ENCODE measurements at regions not wholly inside any gene's neighbourhood (a gene's known extent, or its start where the extent isn't known, plus 50 kb on each side); places are given as distances from the start of the nearest gene placed in this dataset.

- no peaks in the 10 kb centered on the region for H3K27me3 ChIP-seq (ENCODE audit: control insufficient read depth, insufficient read depth, low read length)
- H4K91ac ChIP-seq (ENCODE audit: insufficient read depth, low read depth, low read length), result no peak overlapping the region
- no peak overlapping the region for H3K23ac ChIP-seq (ENCODE audit: low read depth, low read length)
- H3K36me3 ChIP-seq (ENCODE audit: control insufficient read depth, insufficient read depth, low read length), result no peaks in the 10 kb centered on the region
- H2AK9ac ChIP-seq (replicated peaks; ENCODE audit: low read depth, low read length, poor library complexity), result no peak overlapping the region
- H3K4me1 ChIP-seq (ENCODE audit: control insufficient read depth, insufficient read depth, low read length), result no peaks in the 10 kb centered on the region
- no peak overlapping the region for H2BK20ac ChIP-seq (ENCODE audit: low read depth, low read length)
- no TSS peak for BruUV-seq (replicated peaks)
- no peak overlapping the region for H2BK15ac ChIP-seq (ENCODE audit: low read depth, low read length)
- WGBS, 2 experiments (ENCODE audit: extremely low coverage in 2 of 2, insufficient read length in 1 of 2), result no CpG with 5 or more reads among the region's 6 CpGs
- H3K14ac ChIP-seq (replicated peaks; ENCODE audit: low read depth, low read length), result no peak overlapping the region
- H3K18ac ChIP-seq (ENCODE audit: low read depth, low read length), result no peak overlapping the region
- H4K8ac ChIP-seq (ENCODE audit: low read depth in 2 of 2, low read length in 2 of 2), result no peak overlapping the region
- H3K56ac ChIP-seq (ENCODE audit: extremely low read depth, insufficient read depth, low read length), result no peak overlapping the region
- H2AK5ac ChIP-seq (ENCODE audit: low read depth, low read length), result no peak overlapping the region
- H2BK120ac ChIP-seq (ENCODE audit: low read depth, low read length), result no peak overlapping the region
- no peaks in the 10 kb centered on the region for H4K20me1 ChIP-seq (ENCODE audit: insufficient read depth, low read length)
- TF ChIP-seq CHD1 (IDR thresholded peaks at IDR 0.05; ENCODE audit: low read depth, low read length) (no peak), RCOR1 (IDR thresholded peaks at IDR 0.05; ENCODE audit: insufficient replicate concordance, low read length) (no peak), MXI1 (IDR thresholded peaks at IDR 0.05; ENCODE audit: borderline replicate concordance, low read depth, low read length) (no peak), RAD21 (IDR thresholded peaks at IDR 0.05; ENCODE audit: low read length) (no peak), MAZ (IDR thresholded peaks at IDR 0.05; ENCODE audit: borderline replicate concordance, low read depth, low read length) (no peak), FOS (IDR thresholded peaks at IDR 0.05; ENCODE audit: low read depth, low read length) (no peak), POLR2A (IDR thresholded peaks at IDR 0.05; ENCODE audit: low read depth, low read length) (no peak), ELK1 (IDR thresholded peaks at IDR 0.05; ENCODE audit: borderline replicate concordance, low read depth, low read length) (no peak), CEBPB (IDR thresholded peaks at IDR 0.05; ENCODE audit: low read depth, low read length) (no peak), SMC3 (IDR thresholded peaks at IDR 0.05; ENCODE audit: low read depth, low read length) (no peak), CTCF (conservative IDR thresholded peaks at IDR 0.05; ENCODE audit: low read depth, low read length) (no peak), NFE2L2 (IDR thresholded peaks at IDR 0.05; ENCODE audit: low read depth, low read length) (no peak), RFX5 (IDR thresholded peaks at IDR 0.05; ENCODE audit: low read depth, low read length) (no peak), MAFK (IDR thresholded peaks at IDR 0.05; ENCODE audit: low read depth, low read length) (no peak), BHLHE40 (IDR thresholded peaks at IDR 0.05; ENCODE audit: low read depth, low read length) (no peak)
- TF ChIP-seq, protein P1, sequence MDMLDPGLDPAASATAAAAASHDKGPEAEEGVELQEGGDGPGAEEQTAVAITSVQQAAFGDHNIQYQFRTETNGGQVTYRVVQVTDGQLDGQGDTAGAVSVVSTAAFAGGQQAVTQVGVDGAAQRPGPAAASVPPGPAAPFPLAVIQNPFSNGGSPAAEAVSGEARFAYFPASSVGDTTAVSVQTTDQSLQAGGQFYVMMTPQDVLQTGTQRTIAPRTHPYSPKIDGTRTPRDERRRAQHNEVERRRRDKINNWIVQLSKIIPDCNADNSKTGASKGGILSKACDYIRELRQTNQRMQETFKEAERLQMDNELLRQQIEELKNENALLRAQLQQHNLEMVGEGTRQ (IDR thresholded peaks at IDR 0.05; ENCODE audit: low read depth, low read length), result no peak
- H3K27ac ChIP-seq (ENCODE audit: insufficient read depth, low read length), result no peak overlapping the region
- no peak overlapping the region for H3K4ac ChIP-seq (ENCODE audit: low read depth, low read length)
- ATAC-seq (ENCODE audit: low read depth), result no peak
- CTCF ChIA-PET, result no interaction called here
- dilution Hi-C loops (cut with HindIII; ENCODE audit: low sequenced_read_pairs, unreplicated experiment) (no loop called here), in situ Hi-C loops (cut with MboI; ENCODE audit: low sequenced_read_pairs) (no loop called here), intact Hi-C loops (cut with micrococcal nuclease) (no loop called here)
- H2AFZ ChIP-seq (replicated peaks; ENCODE audit: low read length, poor library complexity), result no peak overlapping the region
- no peak overlapping the region for H2BK5ac ChIP-seq (ENCODE audit: low read depth, low read length, poor library complexity, severe bottlenecking)
- H3K9me1 ChIP-seq (ENCODE audit: insufficient read depth, low read length), result no peaks in the 10 kb centered on the region
- no peak overlapping the region for H4K5ac ChIP-seq (ENCODE audit: low read depth, low read length)
- no peak overlapping the region for H3K4me2 ChIP-seq (ENCODE audit: low read depth, low read length)
- DNase-seq, result no peak
- H3K79me1 ChIP-seq (ENCODE audit: low read depth in 1 of 2, low read length in 2 of 2), result no peaks in the 10 kb centered on the region
- POLR2A ChIA-PET (ENCODE audit: unreplicated experiment), result no interaction called here
- H3K4me3 ChIP-seq (ENCODE audit: insufficient read depth, low read depth, low read length), result no peak overlapping the region
- no peak overlapping the region for H3K9ac ChIP-seq (ENCODE audit: low read depth, low read length)
- H3K9me3 ChIP-seq (ENCODE audit: control insufficient read depth, insufficient read depth, low read length), result no peaks in the 10 kb centered on the region
These were observed 227.4 kb downstream of the SLC7A11 start for GRCh38 chr4:138014590-138015288.

All from IMR-90 (cell line).